Tibial nerve (tissue), 4 donors: ENCODE measurements at regions not wholly inside any gene's neighbourhood (a gene's known extent, or its start where the extent isn't known, plus 50 kb on each side); places are given as distances from the start of the nearest gene placed in this dataset.

Source experiments
- CTCF ChIP-seq, 5 experiments: fragments of 200-600 bp in 3 of 5; fragments of 450-650 bp in 2 of 5; sonication (generic) in 3 of 5; IDR thresholded peaks; one replicate each; pipeline ENCODE4 v1.5.1; 2016 to 2019; ENCODE audit warnings: antibody characterized with exemption in 5 of 5, mild to moderate bottlenecking in 3 of 5, moderate library complexity in 2 of 5
- EP300 ChIP-seq, 2 donors: sonication (generic); formaldehyde crosslinking; IDR thresholded peaks; one replicate each; pipeline ENCODE4 v1.6.1; 2017; ENCODE audit warnings: antibody characterized with exemption in 2 of 2, mild to moderate bottlenecking in 1 of 2

- TF ChIP-seq EP300 (IDR thresholded peaks at IDR 0.05) (no peak), CTCF (IDR thresholded peaks at IDR 0.05) (no peak)
Measured at GRCh38 chr17:68780596-68780995, 174.6 kb downstream of the ABCA8 start.
